Glomerular visceral epithelial cell (primary cell): ENCODE measurements at regions not wholly inside any gene's neighbourhood (a gene's known extent, or its start where the extent isn't known, plus 50 kb on each side); places are given as distances from the start of the nearest gene placed in this dataset.

Experiments
- DNase-seq: peaks from one replicate; pipeline ENCODE4 v3.0.0-alpha.2; 2016; ENCODE audit errors: extremely low spot score

GRCh38 chr5:8050616-8051175 lies 181.7 kb downstream of the MTRR start:
- DNase-seq: no peak

- no peak for DNase-seq
Observed at GRCh38 chr5:8053270-8053669, 184.3 kb downstream of the MTRR start.

DNA sequence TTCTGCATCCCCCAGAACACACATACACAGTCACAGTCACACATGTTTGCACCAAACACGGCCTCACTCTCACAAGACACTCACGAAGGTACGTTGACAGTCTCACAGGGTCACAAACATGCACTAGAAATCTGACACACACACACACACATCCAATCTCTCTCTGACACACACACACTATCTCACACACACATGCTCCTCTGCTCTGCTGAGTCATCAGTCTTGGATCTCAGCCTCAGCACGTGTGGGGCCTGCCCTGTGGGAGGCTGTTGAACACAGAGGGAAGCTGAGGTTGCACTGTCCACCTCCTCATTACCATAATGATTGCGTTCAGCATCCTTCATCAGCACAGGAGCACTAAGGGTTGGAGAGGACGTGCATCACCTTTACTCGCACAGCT lies 188.8 kb downstream of the MTRR start:
- DNase-seq: peak; percentile 5

DNA sequence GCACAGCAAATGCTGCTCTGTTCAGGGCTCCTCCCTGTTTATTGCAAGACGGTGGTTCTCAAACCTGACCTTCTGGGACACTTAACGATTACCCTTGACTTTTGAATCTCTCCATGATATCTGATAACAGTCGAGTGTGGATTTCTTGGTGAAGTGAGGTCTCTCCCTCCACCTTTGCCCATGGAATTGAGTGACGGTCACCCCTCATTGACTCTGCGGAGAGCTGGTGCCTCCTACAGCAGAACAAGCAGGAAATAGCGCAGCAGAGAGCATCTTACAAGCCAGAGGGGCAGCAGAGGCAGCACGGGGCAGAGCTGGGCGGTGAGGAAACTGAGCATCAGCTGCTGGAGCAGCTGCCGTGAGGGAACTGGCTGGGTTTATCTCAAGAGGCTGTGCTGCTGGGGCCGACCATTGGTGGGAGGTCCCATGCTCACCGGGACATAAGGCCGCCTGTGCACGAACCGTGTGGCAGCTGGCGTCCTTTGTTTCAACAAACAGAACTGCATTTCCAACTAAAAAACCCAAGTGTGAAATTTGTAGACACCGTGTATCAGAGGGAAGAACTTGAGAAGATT lies 189.8 kb downstream of the MTRR start:
- no peak for DNase-seq

DNA sequence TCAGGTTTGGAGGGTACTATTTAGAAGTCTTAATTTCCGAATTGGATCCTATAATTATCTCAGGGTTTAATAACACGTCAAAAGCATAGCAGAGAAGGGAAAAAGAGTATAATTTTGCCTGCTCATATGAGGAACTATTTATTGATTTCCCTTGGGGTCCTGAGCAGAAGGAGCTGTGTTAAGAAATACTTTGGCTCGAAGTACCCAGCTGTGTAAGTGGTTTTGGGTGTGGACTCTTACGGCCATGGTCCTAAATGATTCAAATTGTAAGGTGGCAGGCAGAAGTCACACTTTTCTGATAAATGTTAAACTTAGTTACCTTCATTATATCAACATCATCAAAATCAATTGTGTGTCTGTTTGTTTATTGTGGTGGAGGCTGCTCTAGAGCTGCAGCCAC lies 190.4 kb downstream of the MTRR start:
- no peak for DNase-seq

- DNase-seq: no peak
Observed at GRCh38 chr5:8060235-8060952, 191.4 kb downstream of the MTRR start.

GRCh38 chr5:8060953-8061429 lies 192.0 kb downstream of the MTRR start:
- DNase-seq: no peak

DNA sequence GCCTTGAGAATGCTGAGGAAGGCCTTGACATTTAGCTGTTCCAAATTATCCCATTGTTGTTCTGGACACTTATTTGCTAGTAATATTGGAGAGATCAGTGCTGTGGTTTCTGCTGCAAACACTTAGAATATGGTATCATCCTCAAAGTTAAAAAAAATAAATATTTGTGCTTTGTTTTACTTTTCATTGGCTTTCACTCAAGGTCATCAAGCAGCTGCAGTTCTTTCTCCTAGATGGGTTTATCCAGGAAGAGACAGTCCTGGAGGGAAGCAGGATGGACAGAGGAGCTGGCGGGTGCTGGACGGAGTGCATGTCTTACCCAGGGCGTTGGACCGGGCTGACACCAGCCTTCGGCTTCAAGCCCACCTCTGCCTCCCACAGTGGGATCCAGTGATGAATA lies 193.6 kb downstream of the MTRR start:
- no peak for DNase-seq

DNA sequence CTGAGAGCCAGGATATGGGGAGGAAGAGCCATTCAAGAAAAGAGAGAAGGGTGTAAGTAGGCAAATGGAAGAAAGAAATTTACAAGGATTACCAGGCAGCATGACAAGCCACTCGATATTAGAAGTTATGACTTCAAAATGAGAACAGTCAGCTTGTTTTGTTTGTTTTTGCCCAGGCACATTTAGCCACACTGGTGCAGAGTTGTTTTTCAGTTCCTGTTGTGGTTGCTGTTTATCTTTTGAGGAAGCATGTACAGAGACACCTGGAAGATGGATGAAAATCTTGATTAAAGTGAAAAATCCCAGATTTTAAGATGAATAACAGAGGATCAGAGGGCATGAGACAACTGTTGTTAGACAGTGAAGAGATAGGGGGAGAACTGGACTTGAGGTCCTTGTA lies 199.1 kb downstream of the MTRR start:
- DNase-seq: no peak

DNA sequence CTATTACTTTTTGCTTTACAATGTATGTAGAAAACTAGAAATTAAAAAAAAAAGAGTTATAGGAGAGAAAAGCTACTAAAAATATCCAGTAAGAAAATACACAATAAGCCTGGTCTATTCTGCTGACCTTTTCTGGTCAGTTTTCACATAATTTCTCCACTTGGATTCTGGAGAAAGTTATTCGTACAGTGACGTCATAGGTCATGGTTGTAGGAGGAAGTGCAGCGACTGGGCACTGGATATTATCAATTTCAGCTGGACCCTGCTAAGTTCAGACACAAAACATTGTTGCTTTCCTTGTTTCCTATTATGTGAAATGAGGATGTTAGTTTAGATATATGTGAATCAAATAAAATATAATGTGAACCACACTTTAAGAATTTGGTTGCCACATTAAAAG lies 201.2 kb downstream of the MTRR start:
- no peak for DNase-seq

- DNase-seq: no peak
Observed at GRCh38 chr5:8079056-8079455, 210.1 kb downstream of the MTRR start.

GRCh38 chr5:8081179-8081578 lies 212.2 kb downstream of the MTRR start:
- DNase-seq: no peak

GRCh38 chr5:8093669-8094068 lies 224.7 kb downstream of the MTRR start:
- no peak for DNase-seq

GRCh38 chr5:8094304-8094703 lies 225.4 kb downstream of the MTRR start:
- no peak for DNase-seq

GRCh38 chr5:8097146-8097545 lies 228.2 kb downstream of the MTRR start:
- no peak for DNase-seq

DNA sequence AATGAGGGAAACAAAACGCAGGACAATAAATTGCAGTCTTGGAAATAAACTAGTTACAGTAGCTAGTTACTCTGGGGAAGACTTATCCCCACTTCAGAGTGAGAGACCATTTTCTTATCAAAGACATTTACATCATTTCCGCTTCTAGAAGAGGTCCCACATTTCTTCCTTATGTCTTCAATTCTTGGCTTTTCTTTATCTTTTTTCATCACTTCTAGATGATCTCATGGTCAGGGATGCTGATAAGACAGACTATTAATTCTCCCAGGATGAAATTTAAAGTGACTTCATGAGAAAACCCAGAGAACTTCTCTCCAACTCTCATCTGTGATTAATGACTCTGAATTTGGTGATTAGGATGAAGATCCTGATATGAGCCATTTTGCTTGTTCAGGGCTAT lies 229.1 kb downstream of the MTRR start:
- DNase-seq: no peak

GRCh38 chr5:8102714-8103113 lies 233.8 kb downstream of the MTRR start:
- no peak for DNase-seq

- no peak for DNase-seq
Observed at GRCh38 chr5:8114597-8115266, 245.8 kb downstream of the MTRR start.

- no peak for DNase-seq
Observed at GRCh38 chr5:8123559-8123958, 254.6 kb downstream of the MTRR start.

DNA sequence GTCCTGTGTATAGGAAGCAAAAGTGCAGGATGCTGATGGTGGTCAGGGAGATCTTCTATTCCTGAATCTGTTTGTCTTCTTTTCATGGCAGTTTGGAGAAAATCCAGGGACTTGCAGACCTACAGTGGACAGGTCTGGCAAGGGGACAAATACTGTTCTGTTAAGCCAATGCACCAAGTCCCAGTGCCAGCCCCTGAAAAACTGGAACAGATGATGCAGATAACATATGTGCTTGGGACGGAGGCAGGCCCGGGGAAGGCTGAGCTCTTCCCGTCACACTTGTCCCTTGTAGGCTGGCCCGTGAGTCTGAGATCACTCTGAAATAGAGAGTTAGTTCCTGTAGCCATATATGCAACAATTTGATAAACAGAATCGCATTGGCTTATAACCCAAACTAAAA lies 265.7 kb downstream of the MTRR start:
- no peak for DNase-seq

DNA sequence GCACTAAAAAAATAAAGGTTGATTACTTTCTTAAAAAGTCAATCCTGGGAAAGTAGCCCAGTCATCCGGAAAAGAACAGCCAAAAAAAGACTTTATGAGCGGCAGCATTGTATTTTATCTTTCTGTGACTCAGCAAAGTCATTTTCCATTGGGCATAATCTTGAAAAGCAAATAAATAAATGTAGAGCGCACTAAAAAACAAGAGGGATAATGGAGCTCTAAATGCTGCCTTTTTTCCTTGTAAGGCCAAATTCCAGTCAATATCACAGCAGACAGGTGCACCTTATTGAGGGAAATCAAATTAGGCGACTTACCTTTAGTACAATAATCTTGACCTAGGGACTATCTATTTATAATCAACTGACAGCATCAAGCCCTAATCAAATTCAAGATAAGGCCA lies 266.8 kb downstream of the MTRR start:
- DNase-seq: no peak

- no peak for DNase-seq
Observed at GRCh38 chr5:8136271-8136670, 267.3 kb downstream of the MTRR start.
